HepG2 (cell line): ENCODE measurements at regions not wholly inside any gene's neighbourhood (a gene's known extent, or its start where the extent isn't known, plus 50 kb on each side); places are given as distances from the start of the nearest gene placed in this dataset.

Experiments
- ATAC-seq: fragments of 200-7000 bp; cut with Tn5 transposase; 3 replicates; pipeline ENCODE4 v1.9.1; 2020; ENCODE audit warnings: mild to moderate bottlenecking, moderate library complexity
- BruUV-seq: library from RNA; stranded (reverse); fragments of 400-500 nt; replicated peaks from 2 replicates; lab custom pipeline; 2021; lab: Mats Ljungman, UMichigan
- CTCF ChIA-PET: fragments of 300-600 bp; formaldehyde crosslinking; extraction: SDS; loops from one replicate; lab custom pipeline; 2021; ENCODE audit warnings: low total read pairs, inconsistent platforms, low intra/inter-chr PET ratio; lab: Yijun Ruan, JAX
- POLR2A ChIA-PET: fragments of 350-600 bp; sonication (Branson Sonifier 250); formaldehyde crosslinking; loops from one replicate; lab custom pipeline; 2020; ENCODE audit warnings: antibody characterized with exemption, inconsistent platforms; lab: Yijun Ruan, JAX
- DNase-seq: peaks from one replicate; pipeline ENCODE4 v3.0.0-alpha.2; 2015; ENCODE audit warnings: low spot score
- FAIRE-seq: peaks from 3 replicates; lab custom pipeline; 2011; peaks lifted over from hg19 to GRCh38; lab: Jason Lieb, UNC
- H2AFZ ChIP-seq: one replicate; pipeline ENCODE4 v1.6.1; 2011; ENCODE audit warnings: low read length, inconsistent platforms
- H3K27ac ChIP-seq: fragments of 300-600 bp; 3 replicates; pipeline ENCODE4 v1.8.0; 2011; ENCODE audit warnings: mixed run types, mild to moderate bottlenecking, mixed read lengths, low read length, inconsistent platforms; ENCODE audit not compliant: insufficient read depth; ENCODE audit errors: extremely low read length
- H3K27me3 ChIP-seq, 2 experiments: fragments of 200-600 bp in 1 of 2; 2 replicates in 1 of 2; 3 replicates in 1 of 2; pipeline versions ENCODE4 v1.6.0 to v1.8.0; 2011; ENCODE audit warnings: low read length in 2 of 2, mild to moderate bottlenecking in 2 of 2, moderate library complexity in 2 of 2, inconsistent platforms in 1 of 2; ENCODE audit not compliant: insufficient read depth in 2 of 2, control insufficient read depth in 1 of 2
- H3K36me3 ChIP-seq, 2 experiments: fragments of 200-600 bp in 1 of 2; replicated peaks in 1 of 2; 2 replicates in 1 of 2; 3 replicates in 1 of 2; pipeline versions ENCODE4 v1.5.1 to v1.8.0; 2011; ENCODE audit warnings: low read length in 2 of 2, inconsistent platforms in 1 of 2; ENCODE audit not compliant: insufficient read depth in 2 of 2, control insufficient read depth in 1 of 2
- H3K4me1 ChIP-seq: 2 replicates; pipeline ENCODE4 v1.5.1; 2012; ENCODE audit warnings: low read length, inconsistent platforms; ENCODE audit not compliant: insufficient read depth
- H3K4me2 ChIP-seq: 2 replicates; pipeline ENCODE4 v1.6.0; 2011; ENCODE audit warnings: low read depth, low read length, inconsistent platforms
- H3K4me3 ChIP-seq, 3 experiments: fragments of 200-600 bp in 1 of 3; sonication (generic), shearing (Covaris generic) in 1 of 3; replicated peaks in 1 of 3; 2 replicates each; pipeline ENCODE4 v1.5.1; 2011 to 2016; ENCODE audit warnings: low read length in 3 of 3, inconsistent platforms in 2 of 3, low read depth in 2 of 3, mild to moderate bottlenecking in 2 of 3, control low read depth in 1 of 3, mixed read lengths in 1 of 3; ENCODE audit not compliant: insufficient read depth in 1 of 3
- H3K79me2 ChIP-seq: one replicate; pipeline ENCODE4 v1.6.1; 2011; ENCODE audit warnings: low read length, inconsistent platforms; ENCODE audit not compliant: insufficient read depth
- H3K9ac ChIP-seq: 2 replicates; pipeline ENCODE4 v1.6.0; 2011; ENCODE audit warnings: mild to moderate bottlenecking, low read depth, low read length, inconsistent platforms; ENCODE audit not compliant: insufficient read depth
- H3K9me3 ChIP-seq: 2 replicates; pipeline ENCODE4 v1.5.1; 2012; ENCODE audit warnings: mild to moderate bottlenecking, low read length
- H4K20me1 ChIP-seq: 2 replicates; pipeline ENCODE4 v1.6.0; 2011; ENCODE audit warnings: inconsistent platforms, mild to moderate bottlenecking, low read length, moderate library complexity; ENCODE audit not compliant: insufficient read depth
- AGO1 ChIP-seq: fragments of 200-400 bp; formaldehyde crosslinking; IDR thresholded peaks from 2 replicates; pipeline ENCODE4 v1.6.1; 2017; ENCODE audit warnings: mild to moderate bottlenecking, low read depth, low read length, moderate library complexity; ENCODE audit not compliant: poor library complexity, severe bottlenecking
- ARNT2 ChIP-seq: sonication (generic); formaldehyde crosslinking; IDR thresholded peaks from 2 replicates; pipeline ENCODE4 v1.8.0; 2022; ENCODE audit warnings: mild to moderate bottlenecking, low read depth, missing genetic modification reagents, moderate library complexity
- ATAD3A ChIP-seq: sonication (generic); formaldehyde crosslinking; IDR thresholded peaks from 2 replicates; pipeline ENCODE4 v1.4.0; 2020; ENCODE audit warnings: missing genetic modification reagents
- FOXA1 ChIP-seq, 2 experiments: fragments of 450-650 bp in 1 of 2; sonication (generic) in 1 of 2; formaldehyde crosslinking in 1 of 2; IDR thresholded peaks; 2 replicates each; pipeline versions ENCODE4 v1.4.0 to v1.6.1; 2016 to 2020; ENCODE audit warnings: missing genetic modification reagents in 1 of 2
- PAXIP1 ChIP-seq: sonication (generic); formaldehyde crosslinking; conservative IDR thresholded peaks from 2 replicates; pipeline ENCODE4 v1.4.0; 2020; ENCODE audit warnings: mild to moderate bottlenecking, missing genetic modification reagents, moderate library complexity
- SRY ChIP-seq: sonication (generic); formaldehyde crosslinking; IDR thresholded peaks from 2 replicates; pipeline ENCODE4 v1.8.0; 2022; ENCODE audit warnings: mild to moderate bottlenecking, missing genetic modification reagents
- THRA ChIP-seq: sonication (generic); formaldehyde crosslinking; IDR thresholded peaks from 2 replicates; pipeline ENCODE4 v1.4.0; 2020; ENCODE audit warnings: missing genetic modification reagents, borderline replicate concordance
- ZFP41 ChIP-seq: sonication (generic); formaldehyde crosslinking; IDR thresholded peaks from 2 replicates; pipeline ENCODE4 v1.4.0; 2020; ENCODE audit warnings: mild to moderate bottlenecking, missing genetic modification reagents, borderline replicate concordance
- ZMYM4 ChIP-seq: sonication (generic); formaldehyde crosslinking; IDR thresholded peaks from 2 replicates; pipeline ENCODE4 v1.8.1; 2023; ENCODE audit warnings: mild to moderate bottlenecking, missing genetic modification reagents
- ZNF232 ChIP-seq: sonication (generic); formaldehyde crosslinking; IDR thresholded peaks from 2 replicates; pipeline ENCODE4 v1.4.0; 2020; ENCODE audit warnings: missing genetic modification reagents, borderline replicate concordance
- ZNF253 ChIP-seq: sonication (generic); formaldehyde crosslinking; IDR thresholded peaks from 2 replicates; pipeline ENCODE4 v1.8.0; 2022; ENCODE audit warnings: mild to moderate bottlenecking, missing genetic modification reagents, borderline replicate concordance
- ZNF337 ChIP-seq: sonication (generic); formaldehyde crosslinking; IDR thresholded peaks from 2 replicates; pipeline ENCODE4 v1.5.1; 2020; ENCODE audit warnings: missing genetic modification reagents, low read depth, mild to moderate bottlenecking, borderline replicate concordance
- WGBS: methylation state at CpG from one replicate; pipeline ENCODE4 v1.1.6; 2017; ENCODE audit warnings: low lambda C conversion rate; 5-methylcytosine and 5-hydroxymethylcytosine counted together
- in situ Hi-C: cut with HindIII; loops from 2 replicates; pipeline ENCODE4 v1.10.0; 2017; ENCODE audit warnings: low pct_unique_long_range_greater_than_20kb; ENCODE audit not compliant: extremely low pct_ligation_motif_present
- intact Hi-C: fragments of 100-400 bp; cut with micrococcal nuclease; formaldehyde crosslinking; loops from one replicate; pipeline ENCODE4 v1.10.0; 2022; ENCODE audit not compliant: unreplicated experiment

GRCh38 chr10:29048506-29048905, 240.4 kb upstream of the LYZL1 start:
- no peaks in the 10 kb centered on the region for H3K4me1 ChIP-seq
- no peak overlapping the region for H3K9ac ChIP-seq
- H3K36me3 ChIP-seq, result no peaks in the 10 kb centered on the region
- no peak overlapping the region for H3K4me2 ChIP-seq
- intact Hi-C loops, result no loop called here
- in situ Hi-C loops, result no loop called here
- H3K4me3 ChIP-seq, result no peak overlapping the region
- TF ChIP-seq ZNF337 (CRISPR knock-in tag) (no peak), ZNF232 (no peak), ATAD3A (CRISPR knock-in tag) (no peak), SRY (CRISPR knock-in tag) (no peak)
- DNase-seq, result no peak
- H3K9me3 ChIP-seq, result no peaks in the 10 kb centered on the region
- no peak overlapping the region for H3K27ac ChIP-seq
- no TSS peak for BruUV-seq
- no peak overlapping the region for H2AFZ ChIP-seq
- ChIA-PET CTCF (no interaction called here), POLR2A (no interaction called here)
- no peak for FAIRE-seq
- ATAC-seq, result no peak
- no peaks in the 10 kb centered on the region for H4K20me1 ChIP-seq
- H3K27me3 ChIP-seq, result no peaks in the 10 kb centered on the region; a peak in 1 of 5 replicates
- 29% methylated on average over 1 of the region's 1 CpG for WGBS
- no peaks in the 10 kb centered on the region for H3K79me2 ChIP-seq

GRCh38 chr10:29050081-29050480, 238.8 kb upstream of the LYZL1 start:
- H3K27me3 ChIP-seq, result no peaks in the 10 kb centered on the region; a peak in 1 of 5 replicates
- no peak for FAIRE-seq
- BruUV-seq, result no TSS peak
- no peak for DNase-seq
- ChIA-PET POLR2A (no interaction called here), CTCF (no interaction called here)
- no peak overlapping the region for H3K9ac ChIP-seq
- H3K4me1 ChIP-seq, result no peaks in the 10 kb centered on the region
- WGBS, result 13% methylated on average over 3 of the region's 3 CpGs
- intact Hi-C loops (no loop called here), in situ Hi-C loops (no loop called here)
- ATAC-seq, result no peak
- no peaks in the 10 kb centered on the region for H3K36me3 ChIP-seq
- no peaks in the 10 kb centered on the region for H3K9me3 ChIP-seq
- no peaks in the 10 kb centered on the region for H3K79me2 ChIP-seq
- H4K20me1 ChIP-seq, result no peaks in the 10 kb centered on the region
- H2AFZ ChIP-seq, result no peak overlapping the region
- H3K4me2 ChIP-seq, result no peak overlapping the region
- H3K27ac ChIP-seq, result no peak overlapping the region
- no peak overlapping the region for H3K4me3 ChIP-seq
- no peak for TF ChIP-seq ARNT2 (CRISPR knock-in tag)
- no peak for TF ChIP-seq ZFP41
- no peak for TF ChIP-seq PAXIP1 (CRISPR knock-in tag)
- no peak for TF ChIP-seq ZNF253 (CRISPR knock-in tag)
- TF ChIP-seq THRA (CRISPR knock-in tag), result no peak
- no peak for TF ChIP-seq FOXA1 (IDR thresholded peaks at IDR 0.05)
- TF ChIP-seq FOXA1 (CRISPR knock-in tag; IDR thresholded peaks at IDR 0.05), result no peak
- TF ChIP-seq ZMYM4 (CRISPR knock-in tag), result no peak
- TF ChIP-seq AGO1, result no peak
